Mesothelial cell of epicardium (in vitro differentiated cells): ENCODE measurements at regions not wholly inside any gene's neighbourhood (a gene's known extent, or its start where the extent isn't known, plus 50 kb on each side); places are given as distances from the start of the nearest gene placed in this dataset.
"Not testable (repeated sequence)": the region's sequence is repeated elsewhere in the genome, so short reads cannot be mapped to it uniquely, and the experiment has no call there.

Source experiments
- DNase-seq, 2 experiments: peaks; one replicate each; pipeline ENCODE4 v3.0.0; 2021; ENCODE audit warnings: low spot score in 2 of 2; ENCODE audit not compliant: unreplicated experiment in 2 of 2
- H3K27ac Mint-ChIP-seq: 2 replicates; pipeline ENCODE4 v1.8.0; 2021; ENCODE audit warnings: mixed read lengths
- H3K27me3 Mint-ChIP-seq: 2 replicates; pipeline ENCODE4 v1.8.0; 2021; ENCODE audit warnings: low read depth, mixed read lengths
- H3K36me3 Mint-ChIP-seq: 2 replicates; pipeline ENCODE4 v1.8.0; 2021; ENCODE audit warnings: mixed read lengths
- H3K4me1 Mint-ChIP-seq: 2 replicates; pipeline ENCODE4 v1.8.0; 2021; ENCODE audit warnings: mixed read lengths
- H3K4me3 Mint-ChIP-seq: 2 replicates; pipeline ENCODE4 v1.8.0; 2021; ENCODE audit warnings: mild to moderate bottlenecking, moderate library complexity, mixed read lengths
- H3K9me3 Mint-ChIP-seq: 2 replicates; pipeline ENCODE4 v1.8.0; 2021; ENCODE audit warnings: mixed read lengths
- CTCF ChIP-seq: fragments of 200-600 bp; sonication (generic); IDR thresholded peaks from one replicate; pipeline ENCODE4 v1.5.0; 2021; ENCODE audit warnings: antibody characterized with exemption; ENCODE audit not compliant: unreplicated experiment

- H3K27ac Mint-ChIP-seq, result no peak overlapping the region
- H3K9me3 Mint-ChIP-seq, result peaks cover 4% of the 10 kb centered on the region
- H3K27me3 Mint-ChIP-seq, result no peaks in the 10 kb centered on the region
- no peak for DNase-seq
- no peak for TF ChIP-seq CTCF
- H3K4me1 Mint-ChIP-seq, result peaks cover under 1% of the 10 kb centered on the region
- H3K36me3 Mint-ChIP-seq, result no peaks in the 10 kb centered on the region
- no peak overlapping the region for H3K4me3 Mint-ChIP-seq
Measured at GRCh38 chr6:62993951-62994350, 217.3 kb upstream of the FKBP1C start.

DNA sequence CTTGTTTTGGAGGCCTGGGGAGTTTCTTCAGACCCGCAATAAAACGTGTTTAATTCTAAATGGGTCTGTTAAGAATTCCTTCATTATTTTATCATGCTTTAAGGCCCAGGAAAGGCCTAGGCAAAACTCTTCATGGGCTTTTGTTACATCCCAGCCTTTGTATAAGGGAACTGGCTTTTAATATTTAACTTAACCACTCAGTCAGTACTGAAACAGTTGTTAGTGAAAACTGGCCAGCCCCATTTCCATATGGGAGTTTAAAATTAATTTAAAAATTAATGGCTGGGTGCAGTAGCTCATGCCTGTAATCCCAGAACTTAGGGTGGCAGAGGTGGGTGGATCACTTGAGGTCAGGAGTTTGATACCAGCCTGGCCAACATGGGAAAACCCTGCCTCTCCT, 213.2 kb upstream of the FKBP1C start:
- Mint-ChIP-seq H3K4me3 (no peak overlapping the region), H3K27me3 (no peaks in the 10 kb centered on the region), H3K9me3 (peaks cover 6% of the 10 kb centered on the region), H3K36me3 (peaks cover 3% of the 10 kb centered on the region), H3K27ac (no peak overlapping the region), H3K4me1 (peaks cover 14% of the 10 kb centered on the region)
- no peak for DNase-seq
- no peak for TF ChIP-seq CTCF

GRCh38 chr6:62999242-62999641, 212.0 kb upstream of the FKBP1C start:
- Mint-ChIP-seq H3K27ac (peak overlapping the region; percentile 95), H3K4me1 (peaks cover 14% of the 10 kb centered on the region)
- H3K9me3 Mint-ChIP-seq, H3K4me3 Mint-ChIP-seq, DNase-seq, H3K36me3 Mint-ChIP-seq, H3K27me3 Mint-ChIP-seq: not testable (repeated sequence)

GRCh38 chr6:62999796-63000195, 211.5 kb upstream of the FKBP1C start:
- Mint-ChIP-seq H3K4me3 (no peak overlapping the region), H3K27ac (peak overlapping the region; percentile 95), H3K4me1 (peaks cover 14% of the 10 kb centered on the region), H3K27me3 (no peaks in the 10 kb centered on the region), H3K9me3 (peaks cover 6% of the 10 kb centered on the region), H3K36me3 (peaks cover 3% of the 10 kb centered on the region)
- no peak for DNase-seq
- TF ChIP-seq CTCF, result no peak

GRCh38 chr6:63006018-63006417, 205.3 kb upstream of the FKBP1C start:
- H3K36me3 Mint-ChIP-seq, H3K4me3 Mint-ChIP-seq: not testable (repeated sequence)

DNA sequence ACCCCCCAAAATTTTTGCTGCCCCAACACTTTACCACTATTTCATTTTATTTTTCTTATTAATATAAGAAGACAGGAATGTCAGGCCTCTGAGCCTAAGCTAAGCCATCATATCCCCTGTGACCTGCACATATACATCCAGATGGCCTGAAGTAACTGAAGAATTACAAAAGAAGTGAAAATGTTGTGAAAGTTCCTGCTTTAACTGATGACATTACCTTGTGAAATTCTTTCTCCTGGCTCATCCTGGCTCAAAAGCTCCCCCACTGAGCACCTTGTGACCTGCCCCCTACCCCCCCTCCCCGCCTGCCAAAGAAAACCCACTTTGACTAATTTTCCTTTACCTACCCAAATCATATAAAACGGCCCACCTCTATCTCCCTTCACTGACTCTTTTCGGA, 200.3 kb upstream of the FKBP1C start:
- H3K9me3 Mint-ChIP-seq, H3K36me3 Mint-ChIP-seq, H3K4me1 Mint-ChIP-seq, H3K27ac Mint-ChIP-seq, H3K4me3 Mint-ChIP-seq, H3K27me3 Mint-ChIP-seq, DNase-seq: not testable (repeated sequence)

More at GRCh38 chr6:63006018-63006417, 205.3 kb upstream of the FKBP1C start:
- H3K4me1 Mint-ChIP-seq, H3K27me3 Mint-ChIP-seq, H3K9me3 Mint-ChIP-seq, H3K27ac Mint-ChIP-seq, DNase-seq: not testable (repeated sequence)

- Mint-ChIP-seq H3K27me3 (no peaks in the 10 kb centered on the region), H3K4me1 (peaks cover 9% of the 10 kb centered on the region), H3K27ac (no peak overlapping the region), H3K36me3 (no peaks in the 10 kb centered on the region), H3K4me3 (no peak overlapping the region), H3K9me3 (no peaks in the 10 kb centered on the region)
- TF ChIP-seq CTCF, result no peak
- no peak for DNase-seq
Measured at GRCh38 chr6:63014290-63014689, 197.0 kb upstream of the FKBP1C start.
